ENCODE measurements at regions not wholly inside any gene's neighbourhood (a gene's known extent, or its start where the extent isn't known, plus 50 kb on each side); places are given as distances from the start of the nearest gene placed in this dataset.

GRCh38 chr1:221892301-221892830 lies 150.5 kb upstream of the DUSP10 start:
- Histone ChIP-seq H3K4me3 (ENCODE audit: low read length) (no peak overlapping the region), H3K9me2 (replicated peaks; ENCODE audit: insufficient read depth, low read length) (no peaks in the 10 kb centered on the region), H3K27me3 (replicated peaks; ENCODE audit: insufficient read depth, low read length) (no peaks in the 10 kb centered on the region), H3K4me2 (ENCODE audit: low read depth, low read length) (no peak overlapping the region), H3K9me3 (replicated peaks; ENCODE audit: insufficient read depth, low read length) (no peaks in the 10 kb centered on the region), H3K27ac (ENCODE audit: low read length) (no peak overlapping the region), H3F3A (ENCODE audit: insufficient read depth, low read length) (no peaks in the 10 kb centered on the region), H2AFZ (ENCODE audit: low read length) (no peak overlapping the region), H3K4me1 (ENCODE audit: low read length) (no peaks in the 10 kb centered on the region), H3K9ac (ENCODE audit: low read length) (no peak overlapping the region), H3K36me3 (replicated peaks; ENCODE audit: insufficient read depth, low read length) (no peaks in the 10 kb centered on the region), H3K79me2 (ENCODE audit: low read length) (no peaks in the 10 kb centered on the region), H4K20me1 (ENCODE audit: insufficient read depth, low read length) (no peaks in the 10 kb centered on the region)
- TF ChIP-seq EZH2 (optimal IDR thresholded peaks at IDR 0.05; ENCODE audit: low read depth, low read length) (no peak), CTCF (IDR thresholded peaks at IDR 0.05; ENCODE audit: low read length) (no peak), EZH2phosphoT487 (IDR thresholded peaks at IDR 0.05; ENCODE audit: low read length) (no peak)
- DNase-seq = no peak

DNA sequence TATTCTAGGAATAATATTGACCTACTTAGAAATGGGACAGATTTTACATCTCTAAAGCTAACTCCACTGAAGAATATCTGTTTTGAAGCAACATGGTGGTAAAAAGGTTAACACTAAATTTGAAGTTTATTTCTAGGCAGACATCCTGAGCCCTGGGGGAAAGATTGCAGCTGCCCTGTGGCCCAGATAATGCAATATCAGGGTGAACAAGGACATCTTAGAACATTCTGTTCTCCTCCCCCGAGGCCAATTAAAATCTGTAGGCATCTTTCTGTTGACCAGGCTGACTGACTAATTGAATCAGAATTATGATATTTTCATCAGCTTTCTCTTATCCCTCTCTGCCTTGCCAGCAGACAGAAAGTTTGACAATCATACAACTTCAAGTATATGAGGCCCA lies 149.8 kb upstream of the DUSP10 start:
- H3K9me3 ChIP-seq (replicated peaks; ENCODE audit: insufficient read depth, low read length) = no peaks in the 10 kb centered on the region
- H4K20me1 ChIP-seq (ENCODE audit: insufficient read depth, low read length) = no peaks in the 10 kb centered on the region
- H3K79me2 ChIP-seq (ENCODE audit: low read length) = no peaks in the 10 kb centered on the region
- no peaks in the 10 kb centered on the region for H3K27me3 ChIP-seq (replicated peaks; ENCODE audit: insufficient read depth, low read length)
- H3F3A ChIP-seq (ENCODE audit: insufficient read depth, low read length) = no peaks in the 10 kb centered on the region
- no peaks in the 10 kb centered on the region for H3K36me3 ChIP-seq (replicated peaks; ENCODE audit: insufficient read depth, low read length)
- no peak overlapping the region for H3K4me3 ChIP-seq (ENCODE audit: low read length)
- H2AFZ ChIP-seq (ENCODE audit: low read length) = no peak overlapping the region
- no peaks in the 10 kb centered on the region for H3K4me1 ChIP-seq (ENCODE audit: low read length)
- DNase-seq = no peak
- no peaks in the 10 kb centered on the region for H3K9me2 ChIP-seq (replicated peaks; ENCODE audit: insufficient read depth, low read length)
- H3K9ac ChIP-seq (ENCODE audit: low read length) = no peak overlapping the region
- no peak overlapping the region for H3K27ac ChIP-seq (ENCODE audit: low read length)
- TF ChIP-seq CTCF (IDR thresholded peaks at IDR 0.05; ENCODE audit: low read length) (no peak), EZH2 (optimal IDR thresholded peaks at IDR 0.05; ENCODE audit: low read depth, low read length) (no peak), EZH2phosphoT487 (IDR thresholded peaks at IDR 0.05; ENCODE audit: low read length) (no peak)
- no peak overlapping the region for H3K4me2 ChIP-seq (ENCODE audit: low read depth, low read length)

- Histone ChIP-seq H3K4me3 (ENCODE audit: low read length) (no peak overlapping the region), H4K20me1 (ENCODE audit: insufficient read depth, low read length) (no peaks in the 10 kb centered on the region), H3K27ac (ENCODE audit: low read length) (no peak overlapping the region), H3F3A (ENCODE audit: insufficient read depth, low read length) (no peaks in the 10 kb centered on the region), H3K79me2 (ENCODE audit: low read length) (no peaks in the 10 kb centered on the region), H3K9ac (ENCODE audit: low read length) (no peak overlapping the region), H3K9me2 (replicated peaks; ENCODE audit: insufficient read depth, low read length) (no peaks in the 10 kb centered on the region), H2AFZ (ENCODE audit: low read length) (no peak overlapping the region), H3K9me3 (replicated peaks; ENCODE audit: insufficient read depth, low read length) (no peaks in the 10 kb centered on the region), H3K4me2 (ENCODE audit: low read depth, low read length) (no peak overlapping the region), H3K4me1 (ENCODE audit: low read length) (no peaks in the 10 kb centered on the region), H3K36me3 (replicated peaks; ENCODE audit: insufficient read depth, low read length) (no peaks in the 10 kb centered on the region), H3K27me3 (replicated peaks; ENCODE audit: insufficient read depth, low read length) (no peaks in the 10 kb centered on the region)
- no peak for TF ChIP-seq EZH2phosphoT487 (IDR thresholded peaks at IDR 0.05; ENCODE audit: low read length)
- TF ChIP-seq EZH2 (optimal IDR thresholded peaks at IDR 0.05; ENCODE audit: low read depth, low read length) = no peak
- TF ChIP-seq CTCF (IDR thresholded peaks at IDR 0.05; ENCODE audit: low read length) = no peak
- DNase-seq = no peak
These were observed 146.9 kb upstream of the DUSP10 start for GRCh38 chr1:221888801-221889200.
